ENCODE measurements at regions not wholly inside any gene's neighbourhood (a gene's known extent, or its start where the extent isn't known, plus 50 kb on each side); places are given as distances from the start of the nearest gene placed in this dataset.

- DNase-seq (ENCODE audit: low read depth, low spot score) (no peak), FAIRE-seq (no peak)
- no peaks in the 10 kb centered on the region for H3K4me1 ChIP-seq (ENCODE audit: control insufficient read depth, extremely low read depth, insufficient read depth, low read length)
- no peaks in the 10 kb centered on the region for H3K27me3 ChIP-seq (ENCODE audit: control insufficient read depth in 2 of 2, insufficient read depth in 2 of 2, low read length in 2 of 2)
- H2AFZ ChIP-seq (ENCODE audit: low read depth, low read length) = no peak overlapping the region
- H3K36me3 ChIP-seq (ENCODE audit: control insufficient read depth in 2 of 2, extremely low read depth in 1 of 2, insufficient read depth in 2 of 2, low read length in 2 of 2) = no peaks in the 10 kb centered on the region
- no peaks in the 10 kb centered on the region for H3K9me3 ChIP-seq (replicated peaks; ENCODE audit: control insufficient read depth, insufficient read depth, low read length)
- ChIA-PET CTCF (interaction anchor here (1.4 kb wide), 1 partner anchor 33 kb away, joined by 3 read pairs; no protein-coding TSS in a partner anchor), POLR2A (no interaction called here)
- no peak overlapping the region for H3K4me2 ChIP-seq (ENCODE audit: insufficient read depth, low read length)
- no peaks in the 10 kb centered on the region for H3K79me2 ChIP-seq (ENCODE audit: control insufficient read depth, insufficient read depth, low read length)
- dilution Hi-C loops (cut with MboI; ENCODE audit: extremely low pct_ligation_motif_present, low sequenced_read_pairs) = no loop called here
- intact Hi-C loops (cut with micrococcal nuclease) = no loop called here
- H3K27ac ChIP-seq (ENCODE audit: insufficient read depth, low read depth, low read length) = no peak overlapping the region
- no peak overlapping the region for H3K9ac ChIP-seq (replicated peaks; ENCODE audit: extremely low read depth, insufficient read depth, low read length)
- no TSS peak for BruUV-seq (replicated peaks)
- no peak overlapping the region for H3K4me3 ChIP-seq (replicated peaks in 1 of 3; ENCODE audit: insufficient read depth in 1 of 3, low read depth in 1 of 3, low read length in 3 of 3)
- TF ChIP-seq POLR2A (IDR thresholded peaks at IDR 0.05; ENCODE audit: low read depth, low read length) = no peak
- no peak for TF ChIP-seq CTCF (IDR thresholded peaks at IDR 0.05; ENCODE audit: extremely low read depth in 1 of 2, insufficient read depth in 1 of 2, low read depth in 1 of 2, low read length in 2 of 2)
- no peaks in the 10 kb centered on the region for H3K9me1 ChIP-seq (replicated peaks; ENCODE audit: control insufficient read depth, extremely low read depth, insufficient read depth, low read length)
- H4K20me1 ChIP-seq (replicated peaks; ENCODE audit: control insufficient read depth, extremely low read depth, insufficient read depth, low read length) = no peaks in the 10 kb centered on the region
Observed at GRCh38 chr10:126781450-126782216, 111.1 kb upstream of the C10orf90 start.

GRCh38 chr10:126783806-126784557 lies 113.5 kb upstream of the C10orf90 start:
- Histone ChIP-seq H3K9me3 (replicated peaks; ENCODE audit: control insufficient read depth, insufficient read depth, low read length) (no peaks in the 10 kb centered on the region), H3K9ac (replicated peaks; ENCODE audit: extremely low read depth, insufficient read depth, low read length) (no peak overlapping the region), H4K20me1 (replicated peaks; ENCODE audit: control insufficient read depth, extremely low read depth, insufficient read depth, low read length) (no peaks in the 10 kb centered on the region), H3K9me1 (replicated peaks; ENCODE audit: control insufficient read depth, extremely low read depth, insufficient read depth, low read length) (no peaks in the 10 kb centered on the region), H3K36me3 (ENCODE audit: control insufficient read depth in 2 of 2, extremely low read depth in 1 of 2, insufficient read depth in 2 of 2, low read length in 2 of 2) (no peaks in the 10 kb centered on the region), H3K4me1 (ENCODE audit: control insufficient read depth, extremely low read depth, insufficient read depth, low read length) (no peaks in the 10 kb centered on the region), H3K4me2 (ENCODE audit: insufficient read depth, low read length) (no peak overlapping the region), H2AFZ (ENCODE audit: low read depth, low read length) (no peak overlapping the region), H3K27ac (ENCODE audit: insufficient read depth, low read depth, low read length) (no peak overlapping the region), H3K27me3 (ENCODE audit: control insufficient read depth in 2 of 2, insufficient read depth in 2 of 2, low read length in 2 of 2) (no peaks in the 10 kb centered on the region), H3K79me2 (ENCODE audit: control insufficient read depth, insufficient read depth, low read length) (no peaks in the 10 kb centered on the region), H3K4me3 (replicated peaks in 1 of 3; ENCODE audit: insufficient read depth in 1 of 3, low read depth in 1 of 3, low read length in 3 of 3) (no peak overlapping the region)
- no TSS peak for BruUV-seq (replicated peaks)
- FAIRE-seq (no peak), DNase-seq (ENCODE audit: low read depth, low spot score) (no peak)
- POLR2A ChIA-PET = no interaction called here
- intact Hi-C loops (cut with micrococcal nuclease) (no loop called here), dilution Hi-C loops (cut with MboI; ENCODE audit: extremely low pct_ligation_motif_present, low sequenced_read_pairs) (no loop called here)
- CTCF ChIA-PET = no interaction called here
- TF ChIP-seq POLR2A (IDR thresholded peaks at IDR 0.05; ENCODE audit: low read depth, low read length) (no peak), FOS (IDR thresholded peaks at IDR 0.05; ENCODE audit: borderline replicate concordance, insufficient read depth, low read length) (no peak), MYC (IDR thresholded peaks at IDR 0.05; ENCODE audit: low read depth, low read length) (no peak), CTCF (IDR thresholded peaks at IDR 0.05; ENCODE audit: extremely low read depth in 1 of 2, insufficient read depth in 1 of 2, low read depth in 1 of 2, low read length in 2 of 2) (no peak), GATA2 (IDR thresholded peaks at IDR 0.05; ENCODE audit: insufficient read depth, insufficient read length, low read depth, low read length) (no peak), JUN (IDR thresholded peaks at IDR 0.05; ENCODE audit: borderline replicate concordance, insufficient read depth, insufficient read length, low read depth) (no peak)

Measured in endothelial cell of umbilical vein (primary cell).